HG03095 (cell line): ENCODE measurements at regions not wholly inside any gene's neighbourhood (a gene's known extent, or its start where the extent isn't known, plus 50 kb on each side); places are given as distances from the start of the nearest gene placed in this dataset.

Source experiments
- ATAC-seq: cut with Tn5 transposase; IDR thresholded peaks from one replicate; pipeline ENCODE4 v1.9.1; 2021; ENCODE audit warnings: moderate library complexity; ENCODE audit not compliant: unreplicated experiment

GRCh38 chr2:176826984-176827668, 385.5 kb upstream of the HNRNPA3 start:
- ATAC-seq: no peak

GRCh38 chr2:176830362-176830761, 382.2 kb upstream of the HNRNPA3 start:
- ATAC-seq: no peak

- no peak for ATAC-seq
These were observed 380.5 kb upstream of the HNRNPA3 start for GRCh38 chr2:176832086-176832485.

- ATAC-seq: no peak
These were observed 378.9 kb upstream of the HNRNPA3 start for GRCh38 chr2:176833671-176834070.

GRCh38 chr2:176834226-176834625, 378.4 kb upstream of the HNRNPA3 start:
- no peak for ATAC-seq

GRCh38 chr2:176843208-176843607, 369.4 kb upstream of the HNRNPA3 start:
- ATAC-seq: no peak

GRCh38 chr2:176844461-176844860, 368.1 kb upstream of the HNRNPA3 start:
- ATAC-seq: no peak

- no peak for ATAC-seq
These were observed 366.9 kb upstream of the HNRNPA3 start for GRCh38 chr2:176845718-176846117.

GRCh38 chr2:176847575-176847974, 365.0 kb upstream of the HNRNPA3 start:
- ATAC-seq: no peak

- no peak for ATAC-seq
These were observed 363.8 kb upstream of the HNRNPA3 start for GRCh38 chr2:176848844-176849243.

- ATAC-seq: no peak
These were observed 361.2 kb upstream of the HNRNPA3 start for GRCh38 chr2:176851200-176851888.

GRCh38 chr2:176851889-176852483, 360.6 kb upstream of the HNRNPA3 start:
- ATAC-seq: no peak

GRCh38 chr2:176852667-176853066, 359.9 kb upstream of the HNRNPA3 start:
- ATAC-seq: no peak

GRCh38 chr2:176854062-176854461, 358.5 kb upstream of the HNRNPA3 start:
- ATAC-seq: no peak

GRCh38 chr2:176854878-176855277, 357.7 kb upstream of the HNRNPA3 start:
- no peak for ATAC-seq

GRCh38 chr2:176856683-176857082, 355.9 kb upstream of the HNRNPA3 start:
- no peak for ATAC-seq

- ATAC-seq: no peak
These were observed 347.3 kb upstream of the HNRNPA3 start for GRCh38 chr2:176865336-176865735.

GRCh38 chr2:176872406-176872805, 340.2 kb upstream of the HNRNPA3 start:
- ATAC-seq: no peak

- no peak for ATAC-seq
These were observed 339.2 kb upstream of the HNRNPA3 start for GRCh38 chr2:176873403-176873802.

- no peak for ATAC-seq
These were observed 336.0 kb upstream of the HNRNPA3 start for GRCh38 chr2:176876493-176877103.

GRCh38 chr2:176879426-176879995, 333.1 kb upstream of the HNRNPA3 start:
- ATAC-seq: no peak
